GM20000 (cell line): ENCODE measurements at regions not wholly inside any gene's neighbourhood (a gene's known extent, or its start where the extent isn't known, plus 50 kb on each side); places are given as distances from the start of the nearest gene placed in this dataset.

Experiments used
- DNase-seq: peaks from one replicate; pipeline ENCODE4 v3.0.0; 2012; ENCODE audit warnings: low spot score
- TF ChIP-seq, protein P1 (sequence below): IDR thresholded peaks from 2 replicates; pipeline ENCODE4 v1.5.1; 2012; ENCODE audit warnings: mild to moderate bottlenecking, control low read depth; ENCODE audit errors: extremely low read depth, missing control alignments

DNA sequence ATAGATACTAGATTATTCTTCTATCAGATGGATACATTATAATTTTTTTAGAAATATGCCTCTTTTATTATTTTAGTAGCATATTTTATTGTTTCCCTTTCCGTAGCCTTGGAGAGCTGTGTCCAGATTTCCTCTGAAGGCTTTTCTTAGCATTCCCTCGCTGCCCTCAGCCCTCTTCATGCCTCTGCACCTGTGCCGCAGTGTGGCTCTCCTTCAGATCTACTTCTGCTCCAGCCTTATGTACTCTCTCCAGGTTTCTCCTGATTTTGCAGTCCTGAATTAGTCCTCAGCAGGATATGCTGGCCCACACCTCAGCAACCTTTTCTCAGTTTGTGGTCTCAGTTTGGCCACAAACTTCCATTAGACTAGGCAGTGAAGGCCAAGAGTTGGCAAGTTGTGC lies 1052.0 kb downstream of the TAF11L14 start:
- no peak for DNase-seq
- TF ChIP-seq, protein P1, sequence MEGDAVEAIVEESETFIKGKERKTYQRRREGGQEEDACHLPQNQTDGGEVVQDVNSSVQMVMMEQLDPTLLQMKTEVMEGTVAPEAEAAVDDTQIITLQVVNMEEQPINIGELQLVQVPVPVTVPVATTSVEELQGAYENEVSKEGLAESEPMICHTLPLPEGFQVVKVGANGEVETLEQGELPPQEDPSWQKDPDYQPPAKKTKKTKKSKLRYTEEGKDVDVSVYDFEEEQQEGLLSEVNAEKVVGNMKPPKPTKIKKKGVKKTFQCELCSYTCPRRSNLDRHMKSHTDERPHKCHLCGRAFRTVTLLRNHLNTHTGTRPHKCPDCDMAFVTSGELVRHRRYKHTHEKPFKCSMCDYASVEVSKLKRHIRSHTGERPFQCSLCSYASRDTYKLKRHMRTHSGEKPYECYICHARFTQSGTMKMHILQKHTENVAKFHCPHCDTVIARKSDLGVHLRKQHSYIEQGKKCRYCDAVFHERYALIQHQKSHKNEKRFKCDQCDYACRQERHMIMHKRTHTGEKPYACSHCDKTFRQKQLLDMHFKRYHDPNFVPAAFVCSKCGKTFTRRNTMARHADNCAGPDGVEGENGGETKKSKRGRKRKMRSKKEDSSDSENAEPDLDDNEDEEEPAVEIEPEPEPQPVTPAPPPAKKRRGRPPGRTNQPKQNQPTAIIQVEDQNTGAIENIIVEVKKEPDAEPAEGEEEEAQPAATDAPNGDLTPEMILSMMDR: no peak

DNA sequence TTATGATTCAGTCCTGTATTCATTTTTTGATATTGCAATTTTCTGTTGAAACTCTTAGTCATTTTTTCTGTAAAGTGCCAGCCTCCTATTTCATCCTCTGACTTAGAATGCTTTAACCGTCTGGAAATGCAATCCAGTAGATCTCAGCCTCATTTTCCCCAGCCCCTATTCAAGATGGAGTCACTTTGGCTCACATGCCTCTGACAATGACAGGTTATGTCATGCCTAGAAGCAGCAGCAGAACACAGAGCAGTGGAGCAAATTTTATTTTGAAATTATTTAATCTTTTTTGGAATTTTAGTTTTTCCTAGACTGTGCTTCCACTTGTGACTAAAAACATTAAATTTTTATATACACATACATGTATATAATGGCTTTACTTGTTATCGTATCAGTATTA lies 1053.2 kb downstream of the TAF11L14 start:
- TF ChIP-seq, protein P1: no peak
- DNase-seq: no peak

DNA sequence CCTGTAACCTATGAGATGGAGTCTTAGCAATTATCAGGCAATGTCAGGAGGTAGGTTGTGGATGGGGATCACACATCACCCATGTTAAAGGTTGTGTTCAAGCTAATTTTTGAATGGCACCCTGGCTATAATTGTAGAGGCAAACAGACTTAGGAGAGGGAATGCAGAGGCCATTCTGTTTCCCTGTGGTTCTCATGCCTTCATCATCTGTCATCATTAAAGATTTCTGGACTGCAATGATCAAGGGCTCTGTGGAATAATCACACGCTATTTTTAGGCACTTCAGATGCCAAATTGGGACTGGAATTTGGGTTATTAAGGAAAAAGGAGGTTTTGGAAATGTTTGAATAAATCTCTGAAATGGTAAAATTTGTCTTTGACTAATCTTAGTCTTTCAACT lies 1065.4 kb downstream of the TAF11L14 start:
- TF ChIP-seq, protein P1: no peak
- DNase-seq: no peak

DNA sequence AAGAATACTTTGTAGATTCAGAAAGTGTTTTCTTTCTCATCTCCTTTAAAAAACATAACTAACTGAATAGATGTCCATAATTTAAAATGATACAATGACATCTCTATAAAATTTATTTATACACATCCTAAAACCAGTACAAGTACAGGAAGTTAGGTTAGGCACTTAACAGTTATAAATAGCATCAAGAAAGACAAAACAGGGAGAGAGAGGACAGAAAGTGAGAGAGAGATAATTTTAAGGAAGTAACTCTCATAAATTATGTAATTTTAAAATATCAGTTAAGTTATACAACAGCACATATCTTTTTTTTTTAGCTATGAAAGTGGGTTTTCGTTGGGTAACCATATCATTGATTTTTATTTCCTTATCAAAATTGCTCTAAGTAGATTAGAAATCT lies 1068.6 kb downstream of the TAF11L14 start:
- TF ChIP-seq, protein P1: no peak
- DNase-seq: no peak

DNA sequence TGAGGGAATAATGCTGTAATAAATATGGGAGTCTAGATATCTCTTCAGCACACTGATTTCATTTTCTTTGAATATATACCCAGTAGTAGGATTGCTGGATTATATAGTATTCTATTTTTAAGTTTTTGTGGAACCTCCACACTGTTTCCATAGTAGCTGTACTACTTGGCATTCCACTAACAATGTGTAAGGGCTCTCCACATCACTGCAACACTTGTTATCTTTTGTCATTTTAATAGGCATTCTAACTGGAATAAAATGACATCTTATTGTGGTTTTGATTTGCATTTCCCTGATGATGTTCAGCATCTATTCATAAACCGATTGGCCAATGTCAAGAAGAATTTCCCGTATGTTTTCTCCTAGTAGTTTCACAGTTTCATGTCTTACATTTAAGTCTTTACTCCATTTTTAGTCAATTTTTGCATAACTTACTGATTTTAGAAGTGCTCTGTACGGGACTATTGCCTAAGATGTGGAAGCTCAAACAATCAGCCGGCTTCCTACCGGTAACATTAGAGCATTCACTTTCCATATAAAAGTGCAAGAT lies 1078.8 kb downstream of the TAF11L14 start:
- no peak for DNase-seq
- TF ChIP-seq, protein P1: no peak

DNA sequence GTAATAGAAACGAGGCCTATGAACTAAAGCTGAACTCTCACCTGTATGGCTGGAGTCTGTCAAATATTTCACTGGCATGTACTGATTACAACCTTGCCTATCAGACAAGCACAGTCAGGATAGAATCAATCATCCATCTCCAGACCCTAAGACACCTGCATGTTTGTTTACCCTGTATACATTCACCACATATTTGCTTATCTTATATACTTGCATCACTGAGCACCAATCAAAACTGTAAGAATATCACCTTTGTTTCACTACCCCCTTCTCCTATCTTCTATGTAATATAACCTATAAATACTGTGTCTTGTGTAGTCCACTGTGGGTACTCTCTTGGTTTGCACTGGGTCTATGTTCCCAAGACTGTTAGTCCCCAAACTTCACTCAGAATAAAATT lies 1085.7 kb downstream of the TAF11L14 start:
- no peak for DNase-seq
- TF ChIP-seq, protein P1: no peak

DNA sequence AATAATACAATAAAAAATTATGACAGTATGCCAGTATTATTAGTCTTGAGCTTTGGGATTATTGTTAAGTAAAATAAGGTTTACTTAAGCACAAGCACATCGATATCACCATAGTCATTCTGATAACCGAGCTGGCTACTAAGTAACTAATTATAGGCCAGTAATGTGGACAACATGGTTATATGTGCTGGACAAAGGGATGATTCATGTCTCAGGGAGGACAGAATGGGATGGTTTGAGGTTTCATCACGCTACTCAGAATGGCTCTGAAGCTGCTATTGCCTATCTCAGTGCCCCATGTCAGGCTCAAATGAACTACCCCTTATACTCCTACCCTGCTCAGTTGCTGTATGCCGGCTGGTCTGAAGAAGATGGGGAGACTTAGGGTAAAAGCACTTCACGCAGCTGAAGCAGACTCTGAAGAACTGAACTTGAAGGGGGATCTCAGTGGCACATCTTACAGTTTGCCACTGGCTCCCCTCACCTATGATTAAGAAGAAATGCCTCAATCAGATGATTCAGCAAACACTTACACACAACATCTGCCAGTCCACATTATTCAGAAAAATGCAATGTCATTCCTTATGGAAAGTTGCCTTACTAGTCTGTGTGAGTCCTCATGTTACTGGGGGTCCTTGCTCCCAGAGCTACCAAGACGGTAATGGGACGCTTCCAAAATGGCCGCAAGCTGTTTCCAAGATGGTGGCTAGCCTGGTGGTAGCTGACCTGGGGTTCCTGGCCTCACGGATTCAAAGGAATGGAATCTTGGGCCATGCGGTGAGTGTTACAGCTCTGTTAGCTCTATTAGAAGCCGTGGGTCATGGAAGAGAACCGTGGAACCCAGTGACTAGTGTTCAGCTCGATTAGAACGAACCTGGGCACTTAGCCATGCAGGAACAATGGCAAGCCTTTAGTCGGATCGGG lies 1098.6 kb downstream of the TAF11L14 start:
- no peak for DNase-seq
- TF ChIP-seq, protein P1: no peak
